SK-N-MC (cell line): ENCODE measurements at regions not wholly inside any gene's neighbourhood (a gene's known extent, or its start where the extent isn't known, plus 50 kb on each side); places are given as distances from the start of the nearest gene placed in this dataset.

ENCODE experiments used
- EZH2 ChIP-seq: fragments of 200-600 bp; sonication (generic); IDR thresholded peaks from one replicate; pipeline ENCODE4 v1.6.1; 2017; ENCODE audit warnings: antibody characterized with exemption
- FOXP2 ChIP-seq: optimal IDR thresholded peaks from 2 replicates; pipeline ENCODE3; 2011; ENCODE audit warnings: mild to moderate bottlenecking, moderate library complexity; ENCODE audit not compliant: insufficient read depth; ENCODE audit errors: extremely low read length, control extremely low read depth
- POLR2AphosphoS5 ChIP-seq: IDR thresholded peaks from 2 replicates; pipeline ENCODE4 v1.6.1; 2012; ENCODE audit warnings: mild to moderate bottlenecking, low read depth, low read length, borderline replicate concordance

GRCh38 chr11:70854201-70854600, 398.2 kb downstream of the SHANK2 start:
- TF ChIP-seq EZH2 = no peak
- no peak for TF ChIP-seq POLR2AphosphoS5
- TF ChIP-seq FOXP2 = no peak
